H9 (cell line): ENCODE measurements at regions not wholly inside any gene's neighbourhood (a gene's known extent, or its start where the extent isn't known, plus 50 kb on each side); places are given as distances from the start of the nearest gene placed in this dataset.

ENCODE experiments used
- DNase-seq: peaks from one replicate; pipeline ENCODE4 v3.0.0-alpha.2; 2017
- H2AFZ ChIP-seq: one replicate; pipeline ENCODE4 v1.6.1; 2013; ENCODE audit warnings: mild to moderate bottlenecking, low read length, control low read depth, moderate library complexity
- H2AK5ac ChIP-seq: 2 replicates; pipeline ENCODE4 v1.6.1; 2013; ENCODE audit warnings: low read length, control low read depth, mixed read lengths; ENCODE audit not compliant: insufficient read length
- H2BK120ac ChIP-seq: one replicate; pipeline ENCODE4 v1.6.1; 2013; ENCODE audit warnings: low read depth, mild to moderate bottlenecking, low read length, control low read depth, inconsistent platforms; ENCODE audit not compliant: poor library complexity, severe bottlenecking
- H2BK12ac ChIP-seq: 2 replicates; pipeline ENCODE4 v1.6.1; 2013; ENCODE audit warnings: low read length, control low read depth, mixed read lengths, low read depth; ENCODE audit not compliant: insufficient read length
- H2BK15ac ChIP-seq: 2 replicates; pipeline ENCODE4 v1.6.1; 2013; ENCODE audit warnings: low read depth, low read length, control low read depth
- H2BK20ac ChIP-seq: one replicate; pipeline ENCODE4 v1.6.1; 2013; ENCODE audit warnings: low read depth, mild to moderate bottlenecking, low read length, control low read depth, inconsistent platforms; ENCODE audit not compliant: poor library complexity, severe bottlenecking
- H2BK5ac ChIP-seq: 2 replicates; pipeline ENCODE4 v1.6.1; 2013; ENCODE audit warnings: low read length, control low read depth, mixed read lengths; ENCODE audit not compliant: insufficient read length
- H3K14ac ChIP-seq: 2 replicates; pipeline ENCODE4 v1.6.1; 2013; ENCODE audit warnings: low read length, control low read depth; ENCODE audit not compliant: insufficient read depth
- H3K18ac ChIP-seq: 2 replicates; pipeline ENCODE4 v1.6.1; 2013; ENCODE audit warnings: low read depth, mild to moderate bottlenecking, mixed read lengths, low read length, control low read depth; ENCODE audit not compliant: insufficient read length
- H3K23ac ChIP-seq: 2 replicates; pipeline ENCODE4 v1.6.1; 2013; ENCODE audit warnings: low read length, control low read depth, mixed read lengths, low read depth; ENCODE audit not compliant: insufficient read length
- H3K23me2 ChIP-seq: 2 replicates; pipeline ENCODE4 v1.6.1; 2013; ENCODE audit warnings: low read depth, mild to moderate bottlenecking, mixed read lengths, low read length, control low read depth; ENCODE audit not compliant: insufficient read length, poor library complexity, severe bottlenecking
- H3K27ac ChIP-seq: 2 replicates; pipeline ENCODE4 v1.5.1; 2013; ENCODE audit warnings: low read length, control low read depth, mixed read lengths, low read depth; ENCODE audit not compliant: insufficient read length
- H3K27me3 ChIP-seq: 2 replicates; pipeline ENCODE4 v1.6.1; 2013; ENCODE audit warnings: low read length, control low read depth, inconsistent platforms; ENCODE audit not compliant: insufficient read depth
- H3K4ac ChIP-seq: 2 replicates; pipeline ENCODE4 v1.6.1; 2013; ENCODE audit warnings: low read depth, mild to moderate bottlenecking, control low read depth, inconsistent platforms, low read length, moderate library complexity
- H3K4me1 ChIP-seq: 2 replicates; pipeline ENCODE4 v1.6.1; 2013; ENCODE audit warnings: low read length, control low read depth, inconsistent platforms; ENCODE audit not compliant: insufficient read depth
- H3K4me2 ChIP-seq: 2 replicates; pipeline ENCODE4 v1.6.1; 2013; ENCODE audit warnings: low read length, control low read depth, mixed read lengths; ENCODE audit not compliant: insufficient read length, insufficient read depth
- H3K56ac ChIP-seq: 2 replicates; pipeline ENCODE4 v1.6.1; 2013; ENCODE audit warnings: low read depth, mild to moderate bottlenecking, mixed read lengths, low read length, control low read depth; ENCODE audit not compliant: insufficient read length
- H3K79me1 ChIP-seq: 2 replicates; pipeline ENCODE4 v1.6.1; 2013; ENCODE audit warnings: low read depth, mild to moderate bottlenecking, moderate library complexity, low read length, control low read depth, inconsistent platforms; ENCODE audit not compliant: insufficient read depth, poor library complexity, severe bottlenecking
- H3K79me2 ChIP-seq: 2 replicates; pipeline ENCODE4 v1.6.1; 2013; ENCODE audit warnings: low read length, control low read depth, inconsistent platforms; ENCODE audit not compliant: insufficient read depth
- H3K9ac ChIP-seq: 2 replicates; pipeline ENCODE4 v1.6.1; 2013; ENCODE audit warnings: low read length, control low read depth, mixed read lengths; ENCODE audit not compliant: insufficient read length; ENCODE audit errors: extremely low read depth
- H3K9me3 ChIP-seq: one replicate; pipeline ENCODE4 v1.6.1; 2013; ENCODE audit warnings: low read depth, low read length, inconsistent platforms; ENCODE audit not compliant: control insufficient read depth
- H3T11ph ChIP-seq: one replicate; pipeline ENCODE4 v1.6.1; 2013; ENCODE audit warnings: mild to moderate bottlenecking, low read length, control low read depth, inconsistent platforms
- H4K20me1 ChIP-seq: one replicate; pipeline ENCODE4 v1.6.1; 2013; ENCODE audit not compliant: control insufficient read depth, insufficient read length, insufficient read depth
- H4K5ac ChIP-seq: 2 replicates; pipeline ENCODE4 v1.6.1; 2013; ENCODE audit warnings: low read depth, mild to moderate bottlenecking, mixed read lengths, low read length, control low read depth; ENCODE audit not compliant: insufficient read length
- H4K8ac ChIP-seq: replicated peaks from 2 replicates; pipeline ENCODE4 v1.6.1; 2013; ENCODE audit warnings: low read length, control low read depth, mixed read lengths, low read depth; ENCODE audit not compliant: insufficient read length
- H4K91ac ChIP-seq: 2 replicates; pipeline ENCODE4 v1.6.1; 2013; ENCODE audit warnings: low read depth, mild to moderate bottlenecking, moderate library complexity, mixed read lengths, low read length, control low read depth; ENCODE audit not compliant: insufficient read length
- H3K27ac Mint-ChIP-seq, 3 experiments: 2 replicates in 2 of 3; 3 replicates in 1 of 3; pipeline ENCODE4 v1.8.0; 2020 to 2021; ENCODE audit warnings: mixed read lengths in 3 of 3, mild to moderate bottlenecking in 1 of 3, moderate library complexity in 1 of 3
- H3K27me3 Mint-ChIP-seq: 2 replicates; pipeline ENCODE4 v1.8.0; 2021; ENCODE audit warnings: low read depth, mild to moderate bottlenecking, moderate library complexity, mixed read lengths
- H3K36me3 Mint-ChIP-seq, 3 experiments: 2 replicates in 2 of 3; 3 replicates in 1 of 3; pipeline ENCODE4 v1.8.0; 2020 to 2021; ENCODE audit warnings: low read depth in 3 of 3, mixed read lengths in 3 of 3; ENCODE audit not compliant: insufficient read depth in 1 of 3
- H3K4me1 Mint-ChIP-seq, 2 experiments: 2 replicates each; pipeline ENCODE4 v1.8.0; 2020; ENCODE audit warnings: mixed read lengths in 2 of 2
- H3K4me3 Mint-ChIP-seq, 2 experiments: 2 replicates in 1 of 2; 3 replicates in 1 of 2; pipeline ENCODE4 v1.8.0; 2020 to 2021; ENCODE audit warnings: mild to moderate bottlenecking in 2 of 2, mixed read lengths in 2 of 2, moderate library complexity in 1 of 2
- H3K9me3 Mint-ChIP-seq, 2 experiments: 2 replicates in 1 of 2; 3 replicates in 1 of 2; pipeline ENCODE4 v1.8.0; 2020; ENCODE audit warnings: mild to moderate bottlenecking in 2 of 2, mixed read lengths in 2 of 2, moderate library complexity in 1 of 2
- WGBS: extraction: QIAGEN DNeasy Blood & Tissue Kit; methylation state at CpG from one replicate; pipeline ENCODE4 v1.1.7; 2013; ENCODE audit warnings: missing lambda C conversion rate, low lambda C conversion rate, mixed read lengths; ENCODE audit not compliant: insufficient read length; ENCODE audit errors: extremely low coverage; 5-methylcytosine and 5-hydroxymethylcytosine counted together
- TF ChIP-seq, protein P1 (sequence below): fragments of 200-600 bp; sonication (generic); conservative IDR thresholded peaks from 3 replicates; pipeline ENCODE4 v1.8.0; 2021; ENCODE audit warnings: antibody characterized with exemption, mild to moderate bottlenecking

DNA sequence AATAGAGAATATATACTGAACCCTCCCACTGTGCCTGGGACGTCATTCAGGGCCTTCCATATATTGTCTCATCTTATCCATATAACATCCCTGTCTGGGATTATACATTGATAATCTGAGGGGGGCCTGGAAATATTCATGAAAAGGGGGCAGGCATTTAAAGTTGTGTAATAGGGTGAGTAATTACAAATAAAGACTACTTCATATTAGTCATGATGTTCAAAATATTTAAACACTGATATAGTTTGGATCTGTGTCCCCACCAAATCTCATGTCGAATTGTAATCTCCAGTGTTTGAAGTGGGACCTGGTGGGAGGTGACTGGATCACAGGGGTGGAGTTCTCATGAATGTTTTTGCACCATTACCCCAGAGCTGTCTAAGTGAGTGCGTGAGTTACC is 97.8 kb downstream of the AQP9 start:
- H3K79me2 ChIP-seq: no peaks in the 10 kb centered on the region
- H3K56ac ChIP-seq: no peak overlapping the region
- H3K23ac ChIP-seq: no peak overlapping the region
- H2BK120ac ChIP-seq: no peak overlapping the region
- H3T11ph ChIP-seq: no peak overlapping the region
- no peak for DNase-seq
- no peaks in the 10 kb centered on the region for H4K20me1 ChIP-seq
- no peaks in the 10 kb centered on the region for H3K27me3 ChIP-seq
- H3K79me1 ChIP-seq: no peaks in the 10 kb centered on the region
- H2BK20ac ChIP-seq: no peak overlapping the region
- no peak overlapping the region for H2AFZ ChIP-seq
- H3K4me2 ChIP-seq: no peak overlapping the region
- H3K18ac ChIP-seq: no peak overlapping the region
- no peak overlapping the region for H2BK5ac ChIP-seq
- no peak overlapping the region for H2AK5ac ChIP-seq
- no peaks in the 10 kb centered on the region for H3K23me2 ChIP-seq
- H4K91ac ChIP-seq: no peak overlapping the region
- H2BK15ac ChIP-seq: no peak overlapping the region
- H4K5ac ChIP-seq: no peak overlapping the region
- H3K27ac ChIP-seq: no peak overlapping the region
- H3K4me1 ChIP-seq: no peaks in the 10 kb centered on the region; the same call in 1 of the 2 replicates
- no peak overlapping the region for H3K27ac Mint-ChIP-seq
- H3K9ac ChIP-seq: no peak overlapping the region
- no peak overlapping the region for H3K14ac ChIP-seq
- H3K36me3 Mint-ChIP-seq: peaks cover 10 to 27% (median 11%) of the 10 kb centered on the region in 3 experiments
- WGBS: no CpG with 5 or more reads among the region's 3 CpGs
- H4K8ac ChIP-seq: no peak overlapping the region
- TF ChIP-seq, protein P1, sequence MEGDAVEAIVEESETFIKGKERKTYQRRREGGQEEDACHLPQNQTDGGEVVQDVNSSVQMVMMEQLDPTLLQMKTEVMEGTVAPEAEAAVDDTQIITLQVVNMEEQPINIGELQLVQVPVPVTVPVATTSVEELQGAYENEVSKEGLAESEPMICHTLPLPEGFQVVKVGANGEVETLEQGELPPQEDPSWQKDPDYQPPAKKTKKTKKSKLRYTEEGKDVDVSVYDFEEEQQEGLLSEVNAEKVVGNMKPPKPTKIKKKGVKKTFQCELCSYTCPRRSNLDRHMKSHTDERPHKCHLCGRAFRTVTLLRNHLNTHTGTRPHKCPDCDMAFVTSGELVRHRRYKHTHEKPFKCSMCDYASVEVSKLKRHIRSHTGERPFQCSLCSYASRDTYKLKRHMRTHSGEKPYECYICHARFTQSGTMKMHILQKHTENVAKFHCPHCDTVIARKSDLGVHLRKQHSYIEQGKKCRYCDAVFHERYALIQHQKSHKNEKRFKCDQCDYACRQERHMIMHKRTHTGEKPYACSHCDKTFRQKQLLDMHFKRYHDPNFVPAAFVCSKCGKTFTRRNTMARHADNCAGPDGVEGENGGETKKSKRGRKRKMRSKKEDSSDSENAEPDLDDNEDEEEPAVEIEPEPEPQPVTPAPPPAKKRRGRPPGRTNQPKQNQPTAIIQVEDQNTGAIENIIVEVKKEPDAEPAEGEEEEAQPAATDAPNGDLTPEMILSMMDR: no peak
- H3K4ac ChIP-seq: no peak overlapping the region
- H3K27me3 Mint-ChIP-seq: peaks cover 1% of the 10 kb centered on the region; the same call in 1 of the 2 replicates
- peaks cover 4% of the 10 kb centered on the region for H3K9me3 ChIP-seq
- H3K9me3 Mint-ChIP-seq: peaks cover 21% of the 10 kb centered on the region in 2 experiments
- H3K4me3 Mint-ChIP-seq: no peak overlapping the region
- no peak overlapping the region for H2BK12ac ChIP-seq
- peaks cover 31 to 42% of the 10 kb centered on the region in 2 experiments for H3K4me1 Mint-ChIP-seq
